ENCODE measurements at regions not wholly inside any gene's neighbourhood (a gene's known extent, or its start where the extent isn't known, plus 50 kb on each side); places are given as distances from the start of the nearest gene placed in this dataset.

GRCh38 chr17:27378482-27379175, 77.6 kb upstream of the KSR1 start:
- TF ChIP-seq, protein P1, sequence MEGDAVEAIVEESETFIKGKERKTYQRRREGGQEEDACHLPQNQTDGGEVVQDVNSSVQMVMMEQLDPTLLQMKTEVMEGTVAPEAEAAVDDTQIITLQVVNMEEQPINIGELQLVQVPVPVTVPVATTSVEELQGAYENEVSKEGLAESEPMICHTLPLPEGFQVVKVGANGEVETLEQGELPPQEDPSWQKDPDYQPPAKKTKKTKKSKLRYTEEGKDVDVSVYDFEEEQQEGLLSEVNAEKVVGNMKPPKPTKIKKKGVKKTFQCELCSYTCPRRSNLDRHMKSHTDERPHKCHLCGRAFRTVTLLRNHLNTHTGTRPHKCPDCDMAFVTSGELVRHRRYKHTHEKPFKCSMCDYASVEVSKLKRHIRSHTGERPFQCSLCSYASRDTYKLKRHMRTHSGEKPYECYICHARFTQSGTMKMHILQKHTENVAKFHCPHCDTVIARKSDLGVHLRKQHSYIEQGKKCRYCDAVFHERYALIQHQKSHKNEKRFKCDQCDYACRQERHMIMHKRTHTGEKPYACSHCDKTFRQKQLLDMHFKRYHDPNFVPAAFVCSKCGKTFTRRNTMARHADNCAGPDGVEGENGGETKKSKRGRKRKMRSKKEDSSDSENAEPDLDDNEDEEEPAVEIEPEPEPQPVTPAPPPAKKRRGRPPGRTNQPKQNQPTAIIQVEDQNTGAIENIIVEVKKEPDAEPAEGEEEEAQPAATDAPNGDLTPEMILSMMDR (IDR thresholded peaks at IDR 0.05; ENCODE audit: low read depth, low read length): no peak
- TF ChIP-seq POLR2A (IDR thresholded peaks at IDR 0.05; ENCODE audit: extremely low read depth, insufficient read length): no peak

Data from NB4 (cell line).